GM12878 (cell line): ENCODE measurements at regions not wholly inside any gene's neighbourhood (a gene's known extent, or its start where the extent isn't known, plus 50 kb on each side); places are given as distances from the start of the nearest gene placed in this dataset.

Experiments
- ATAC-seq: fragments of 200-7000 bp; cut with Tn5 transposase; 3 replicates; pipeline ENCODE4 v1.9.1; 2020; ENCODE audit warnings: mild to moderate bottlenecking, moderate library complexity
- BruUV-seq: library from RNA; stranded (reverse); fragments of 400-500 nt; replicated peaks from 2 replicates; lab custom pipeline; 2021; lab: Mats Ljungman, UMichigan
- CTCF ChIA-PET: fragments of 300-600 bp; sonication (Branson Sonifier 250); formaldehyde crosslinking; extraction: SDS; loops from one replicate; lab custom pipeline; 2021; ENCODE audit warnings: inconsistent platforms; lab: Yijun Ruan, JAX
- POLR2A ChIA-PET: fragments of 350-600 bp; formaldehyde crosslinking; extraction: SDS; loops from one replicate; lab custom pipeline; 2021; ENCODE audit warnings: inconsistent platforms; lab: Charles Lee
- RAD21 ChIA-PET: fragments of 300-600 bp; sonication (Branson Sonifier 250); formaldehyde crosslinking; loops from one replicate; lab custom pipeline; 2023; ENCODE audit warnings: antibody characterized with exemption; ENCODE audit not compliant: unreplicated experiment; lab: Charles Lee
- SMC1A ChIA-PET: fragments of 300-600 bp; sonication (Branson Sonifier 250); formaldehyde crosslinking; loops from one replicate; lab custom pipeline; 2023; ENCODE audit not compliant: unreplicated experiment, uncharacterized antibody; lab: Charles Lee
- DNase-seq: peaks from one replicate; pipeline ENCODE4 v3.0.0-alpha.2; 2011; ENCODE audit warnings: low read depth, low spot score
- FAIRE-seq: peaks from 3 replicates; lab custom pipeline; 2011; peaks lifted over from hg19 to GRCh38; lab: Jason Lieb, UNC
- H2AFZ ChIP-seq: 2 replicates; pipeline ENCODE4 v1.6.0; 2011; ENCODE audit warnings: low read depth, low read length, control low read depth; ENCODE audit not compliant: control insufficient read depth
- H3K27ac ChIP-seq: 2 replicates; pipeline ENCODE4 v1.5.1; 2011; ENCODE audit warnings: control low read depth; ENCODE audit not compliant: control insufficient read depth, insufficient read depth
- H3K27me3 ChIP-seq, 2 experiments: replicated peaks in 1 of 2; 2 replicates each; pipeline versions ENCODE4 v1.6.0 to v1.6.1; 2011; ENCODE audit warnings: low read length in 1 of 2; ENCODE audit not compliant: control insufficient read depth in 2 of 2, insufficient read depth in 2 of 2
- H3K36me3 ChIP-seq, 2 experiments: 2 replicates each; pipeline ENCODE4 v1.5.1; 2011; ENCODE audit warnings: low read length in 1 of 2; ENCODE audit not compliant: control insufficient read depth in 2 of 2, insufficient read depth in 2 of 2
- H3K4me1 ChIP-seq: 2 replicates; pipeline ENCODE4 v1.6.1; 2011; ENCODE audit warnings: mild to moderate bottlenecking, low read length, moderate library complexity, mixed read lengths; ENCODE audit not compliant: control insufficient read depth, insufficient read depth
- H3K4me2 ChIP-seq: 2 replicates; pipeline ENCODE4 v1.6.0; 2011; ENCODE audit warnings: control low read depth; ENCODE audit not compliant: control insufficient read depth, insufficient read depth
- H3K4me3 ChIP-seq: fragments of 200-600 bp; sonication (generic); 2 replicates; pipeline ENCODE4 v1.5.1; 2016
- H3K79me2 ChIP-seq: 2 replicates; pipeline ENCODE4 v1.6.0; 2011; ENCODE audit warnings: low read length; ENCODE audit not compliant: control insufficient read depth, insufficient read depth
- H3K9ac ChIP-seq: 2 replicates; pipeline ENCODE4 v1.8.0; 2011; ENCODE audit warnings: low read length, control low read depth, mixed read lengths; ENCODE audit not compliant: control insufficient read depth, insufficient read depth
- H3K9me3 ChIP-seq: replicated peaks from 3 replicates; pipeline ENCODE4 v1.5.1; 2011; ENCODE audit warnings: mild to moderate bottlenecking, low read length; ENCODE audit not compliant: control insufficient read depth, insufficient read depth
- H4K20me1 ChIP-seq: 2 replicates; pipeline ENCODE4 v1.6.0; 2011; ENCODE audit not compliant: control insufficient read depth, insufficient read depth
- CREM ChIP-seq: IDR thresholded peaks from 2 replicates; pipeline ENCODE4 v1.6.1; 2014; ENCODE audit warnings: antibody characterized with exemption, low read depth
- ETV6 ChIP-seq, 2 experiments: fragments of 450-650 bp in 1 of 2; IDR thresholded peaks in 1 of 2; conservative IDR thresholded peaks in 1 of 2; 2 replicates each; pipeline ENCODE4 v1.6.1; 2014; ENCODE audit warnings: antibody characterized with exemption in 1 of 2, borderline replicate concordance in 1 of 2, low read depth in 1 of 2, mild to moderate bottlenecking in 1 of 2, moderate library complexity in 1 of 2
- NFIC ChIP-seq: IDR thresholded peaks from 2 replicates; pipeline ENCODE4 v1.6.1; 2012; ENCODE audit warnings: low read depth, mild to moderate bottlenecking, inconsistent platforms, low read length, moderate library complexity
- NFYA ChIP-seq: IDR thresholded peaks from 2 replicates; pipeline ENCODE4 v1.6.1; 2011; ENCODE audit warnings: low read depth, mild to moderate bottlenecking, low read length, improper control_type of control experiment, borderline replicate concordance
- NFYB ChIP-seq: IDR thresholded peaks from 2 replicates; pipeline ENCODE4 v1.6.1; 2011; ENCODE audit warnings: low read depth, mild to moderate bottlenecking, low read length, improper control_type of control experiment, moderate library complexity; ENCODE audit not compliant: insufficient read depth
- TBL1XR1 ChIP-seq: IDR thresholded peaks from 2 replicates; pipeline ENCODE4 v1.6.1; 2012; ENCODE audit warnings: low read depth, low read length, improper control_type of control experiment
- WGBS: methylation state at CpG from one replicate; pipeline ENCODE4 v1.1.6; 2016; ENCODE audit warnings: low lambda C conversion rate; ENCODE audit not compliant: insufficient replicate concordance, insufficient coverage; ENCODE audit errors: missing lambda C conversion rate; 5-methylcytosine and 5-hydroxymethylcytosine counted together
- in situ Hi-C: fragments of 300-500 bp; cut with MboI; formaldehyde crosslinking; loops from 9 replicates; pipeline ENCODE4 v1.14.3; 2018; ENCODE audit warnings: mixed read lengths
- intact Hi-C: fragments of 100-400 bp; cut with micrococcal nuclease; formaldehyde crosslinking; loops from one replicate; pipeline ENCODE4 v1.14.2; 2022; ENCODE audit not compliant: unreplicated experiment
- TF ChIP-seq, protein P1 (sequence below): IDR thresholded peaks from 2 replicates; pipeline ENCODE4 v1.6.1; 2012; ENCODE audit warnings: low read length, inconsistent platforms
- TF ChIP-seq, protein P2 (sequence below): fragments of 150-350 bp; IDR thresholded peaks from 2 replicates; pipeline ENCODE4 v1.6.1; 2016; ENCODE audit warnings: low read depth, low read length
- TF ChIP-seq, protein P3 (sequence below): fragments of 450-650 bp; IDR thresholded peaks from 2 replicates; pipeline ENCODE4 v1.6.1; 2017; ENCODE audit warnings: mild to moderate bottlenecking, moderate library complexity
- TF ChIP-seq, protein P4 (sequence below): IDR thresholded peaks from 2 replicates; pipeline ENCODE4 v1.6.1; 2012; ENCODE audit warnings: mild to moderate bottlenecking, low read depth, low read length

DNA sequence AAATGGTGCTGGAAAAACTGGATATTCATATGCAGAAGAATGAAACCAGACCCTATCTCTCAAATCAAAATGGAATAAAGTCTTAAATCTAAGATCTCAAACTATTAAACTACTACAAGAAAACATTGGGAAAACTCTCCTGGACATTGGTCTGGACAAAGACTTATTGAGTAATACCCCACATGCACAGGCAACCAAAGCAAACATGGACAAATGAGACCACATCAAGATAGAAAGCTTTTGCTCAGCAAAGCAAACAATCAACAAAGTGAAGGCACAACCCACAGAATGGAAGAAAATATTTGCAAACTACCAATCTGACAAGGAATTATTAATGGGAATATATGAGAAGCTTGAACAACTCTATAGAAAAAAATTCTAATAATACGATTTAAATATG lies 284.4 kb upstream of the FGF16 start:
- SMC1A ChIA-PET, result no interaction called here
- FAIRE-seq, result no peak

More for the DNA sequence above, 284.4 kb upstream of the FGF16 start:
- no peak overlapping the region for H2AFZ ChIP-seq
- ATAC-seq (no peak), DNase-seq (no peak)
- H3K79me2 ChIP-seq, result no peaks in the 10 kb centered on the region
- H3K9ac ChIP-seq, result no peak overlapping the region
- in situ Hi-C loops, result no loop called here
- RAD21 ChIA-PET, result no interaction called here
- H3K27me3 ChIP-seq, result no peaks in the 10 kb centered on the region
- TF ChIP-seq CREM, result no peak
- TF ChIP-seq, protein P1, sequence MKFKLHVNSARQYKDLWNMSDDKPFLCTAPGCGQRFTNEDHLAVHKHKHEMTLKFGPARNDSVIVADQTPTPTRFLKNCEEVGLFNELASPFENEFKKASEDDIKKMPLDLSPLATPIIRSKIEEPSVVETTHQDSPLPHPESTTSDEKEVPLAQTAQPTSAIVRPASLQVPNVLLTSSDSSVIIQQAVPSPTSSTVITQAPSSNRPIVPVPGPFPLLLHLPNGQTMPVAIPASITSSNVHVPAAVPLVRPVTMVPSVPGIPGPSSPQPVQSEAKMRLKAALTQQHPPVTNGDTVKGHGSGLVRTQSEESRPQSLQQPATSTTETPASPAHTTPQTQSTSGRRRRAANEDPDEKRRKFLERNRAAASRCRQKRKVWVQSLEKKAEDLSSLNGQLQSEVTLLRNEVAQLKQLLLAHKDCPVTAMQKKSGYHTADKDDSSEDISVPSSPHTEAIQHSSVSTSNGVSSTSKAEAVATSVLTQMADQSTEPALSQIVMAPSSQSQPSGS, result no peak
- TF ChIP-seq NFIC, result no peak
- no peak for TF ChIP-seq TBL1XR1
- no peak for TF ChIP-seq ETV6 (conservative IDR thresholded peaks at IDR 0.05 in 1 of 2, IDR thresholded peaks at IDR 0.05 in 1 of 2; ENCODE audit: borderline replicate concordance in 1 of 2, low read depth in 1 of 2)
- TF ChIP-seq, protein P2, sequence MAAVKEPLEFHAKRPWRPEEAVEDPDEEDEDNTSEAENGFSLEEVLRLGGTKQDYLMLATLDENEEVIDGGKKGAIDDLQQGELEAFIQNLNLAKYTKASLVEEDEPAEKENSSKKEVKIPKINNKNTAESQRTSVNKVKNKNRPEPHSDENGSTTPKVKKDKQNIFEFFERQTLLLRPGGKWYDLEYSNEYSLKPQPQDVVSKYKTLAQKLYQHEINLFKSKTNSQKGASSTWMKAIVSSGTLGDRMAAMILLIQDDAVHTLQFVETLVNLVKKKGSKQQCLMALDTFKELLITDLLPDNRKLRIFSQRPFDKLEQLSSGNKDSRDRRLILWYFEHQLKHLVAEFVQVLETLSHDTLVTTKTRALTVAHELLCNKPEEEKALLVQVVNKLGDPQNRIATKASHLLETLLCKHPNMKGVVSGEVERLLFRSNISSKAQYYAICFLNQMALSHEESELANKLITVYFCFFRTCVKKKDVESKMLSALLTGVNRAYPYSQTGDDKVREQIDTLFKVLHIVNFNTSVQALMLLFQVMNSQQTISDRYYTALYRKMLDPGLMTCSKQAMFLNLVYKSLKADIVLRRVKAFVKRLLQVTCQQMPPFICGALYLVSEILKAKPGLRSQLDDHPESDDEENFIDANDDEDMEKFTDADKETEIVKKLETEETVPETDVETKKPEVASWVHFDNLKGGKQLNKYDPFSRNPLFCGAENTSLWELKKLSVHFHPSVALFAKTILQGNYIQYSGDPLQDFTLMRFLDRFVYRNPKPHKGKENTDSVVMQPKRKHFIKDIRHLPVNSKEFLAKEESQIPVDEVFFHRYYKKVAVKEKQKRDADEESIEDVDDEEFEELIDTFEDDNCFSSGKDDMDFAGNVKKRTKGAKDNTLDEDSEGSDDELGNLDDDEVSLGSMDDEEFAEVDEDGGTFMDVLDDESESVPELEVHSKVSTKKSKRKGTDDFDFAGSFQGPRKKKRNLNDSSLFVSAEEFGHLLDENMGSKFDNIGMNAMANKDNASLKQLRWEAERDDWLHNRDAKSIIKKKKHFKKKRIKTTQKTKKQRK, result no peak
- TF ChIP-seq NFYA, result no peak
- TF ChIP-seq, protein P3, sequence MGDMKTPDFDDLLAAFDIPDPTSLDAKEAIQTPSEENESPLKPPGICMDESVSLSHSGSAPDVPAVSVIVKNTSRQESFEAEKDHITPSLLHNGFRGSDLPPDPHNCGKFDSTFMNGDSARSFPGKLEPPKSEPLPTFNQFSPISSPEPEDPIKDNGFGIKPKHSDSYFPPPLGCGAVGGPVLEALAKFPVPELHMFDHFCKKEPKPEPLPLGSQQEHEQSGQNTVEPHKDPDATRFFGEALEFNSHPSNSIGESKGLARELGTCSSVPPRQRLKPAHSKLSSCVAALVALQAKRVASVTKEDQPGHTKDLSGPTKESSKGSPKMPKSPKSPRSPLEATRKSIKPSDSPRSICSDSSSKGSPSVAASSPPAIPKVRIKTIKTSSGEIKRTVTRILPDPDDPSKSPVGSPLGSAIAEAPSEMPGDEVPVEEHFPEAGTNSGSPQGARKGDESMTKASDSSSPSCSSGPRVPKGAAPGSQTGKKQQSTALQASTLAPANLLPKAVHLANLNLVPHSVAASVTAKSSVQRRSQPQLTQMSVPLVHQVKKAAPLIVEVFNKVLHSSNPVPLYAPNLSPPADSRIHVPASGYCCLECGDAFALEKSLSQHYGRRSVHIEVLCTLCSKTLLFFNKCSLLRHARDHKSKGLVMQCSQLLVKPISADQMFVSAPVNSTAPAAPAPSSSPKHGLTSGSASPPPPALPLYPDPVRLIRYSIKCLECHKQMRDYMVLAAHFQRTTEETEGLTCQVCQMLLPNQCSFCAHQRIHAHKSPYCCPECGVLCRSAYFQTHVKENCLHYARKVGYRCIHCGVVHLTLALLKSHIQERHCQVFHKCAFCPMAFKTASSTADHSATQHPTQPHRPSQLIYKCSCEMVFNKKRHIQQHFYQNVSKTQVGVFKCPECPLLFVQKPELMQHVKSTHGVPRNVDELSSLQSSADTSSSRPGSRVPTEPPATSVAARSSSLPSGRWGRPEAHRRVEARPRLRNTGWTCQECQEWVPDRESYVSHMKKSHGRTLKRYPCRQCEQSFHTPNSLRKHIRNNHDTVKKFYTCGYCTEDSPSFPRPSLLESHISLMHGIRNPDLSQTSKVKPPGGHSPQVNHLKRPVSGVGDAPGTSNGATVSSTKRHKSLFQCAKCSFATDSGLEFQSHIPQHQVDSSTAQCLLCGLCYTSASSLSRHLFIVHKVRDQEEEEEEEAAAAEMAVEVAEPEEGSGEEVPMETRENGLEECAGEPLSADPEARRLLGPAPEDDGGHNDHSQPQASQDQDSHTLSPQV, result no peak
- TF ChIP-seq NFYB, result no peak
- TF ChIP-seq, protein P4, sequence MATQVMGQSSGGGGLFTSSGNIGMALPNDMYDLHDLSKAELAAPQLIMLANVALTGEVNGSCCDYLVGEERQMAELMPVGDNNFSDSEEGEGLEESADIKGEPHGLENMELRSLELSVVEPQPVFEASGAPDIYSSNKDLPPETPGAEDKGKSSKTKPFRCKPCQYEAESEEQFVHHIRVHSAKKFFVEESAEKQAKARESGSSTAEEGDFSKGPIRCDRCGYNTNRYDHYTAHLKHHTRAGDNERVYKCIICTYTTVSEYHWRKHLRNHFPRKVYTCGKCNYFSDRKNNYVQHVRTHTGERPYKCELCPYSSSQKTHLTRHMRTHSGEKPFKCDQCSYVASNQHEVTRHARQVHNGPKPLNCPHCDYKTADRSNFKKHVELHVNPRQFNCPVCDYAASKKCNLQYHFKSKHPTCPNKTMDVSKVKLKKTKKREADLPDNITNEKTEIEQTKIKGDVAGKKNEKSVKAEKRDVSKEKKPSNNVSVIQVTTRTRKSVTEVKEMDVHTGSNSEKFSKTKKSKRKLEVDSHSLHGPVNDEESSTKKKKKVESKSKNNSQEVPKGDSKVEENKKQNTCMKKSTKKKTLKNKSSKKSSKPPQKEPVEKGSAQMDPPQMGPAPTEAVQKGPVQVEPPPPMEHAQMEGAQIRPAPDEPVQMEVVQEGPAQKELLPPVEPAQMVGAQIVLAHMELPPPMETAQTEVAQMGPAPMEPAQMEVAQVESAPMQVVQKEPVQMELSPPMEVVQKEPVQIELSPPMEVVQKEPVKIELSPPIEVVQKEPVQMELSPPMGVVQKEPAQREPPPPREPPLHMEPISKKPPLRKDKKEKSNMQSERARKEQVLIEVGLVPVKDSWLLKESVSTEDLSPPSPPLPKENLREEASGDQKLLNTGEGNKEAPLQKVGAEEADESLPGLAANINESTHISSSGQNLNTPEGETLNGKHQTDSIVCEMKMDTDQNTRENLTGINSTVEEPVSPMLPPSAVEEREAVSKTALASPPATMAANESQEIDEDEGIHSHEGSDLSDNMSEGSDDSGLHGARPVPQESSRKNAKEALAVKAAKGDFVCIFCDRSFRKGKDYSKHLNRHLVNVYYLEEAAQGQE, result no peak
- BruUV-seq, result no TSS peak
- CTCF ChIA-PET, result interaction anchor here (1.1 kb wide), 1 partner anchor 25 kb away, joined by 3 read pairs; no protein-coding TSS in a partner anchor
- no peak overlapping the region for H3K4me3 ChIP-seq
- no peak overlapping the region for H3K4me2 ChIP-seq
- H3K9me3 ChIP-seq, result no peaks in the 10 kb centered on the region
- POLR2A ChIA-PET, result no interaction called here
- WGBS, result 0% methylated on average over 1 of the region's 1 CpG
- no peaks in the 10 kb centered on the region for H4K20me1 ChIP-seq
- H3K27ac ChIP-seq, result no peak overlapping the region
- intact Hi-C loops, result no loop called here
- H3K36me3 ChIP-seq, result no peaks in the 10 kb centered on the region
- H3K4me1 ChIP-seq, result no peaks in the 10 kb centered on the region
